GM18505 (cell line): ENCODE measurements at regions not wholly inside any gene's neighbourhood (a gene's known extent, or its start where the extent isn't known, plus 50 kb on each side); places are given as distances from the start of the nearest gene placed in this dataset.

Source experiments
- ATAC-seq: cut with Tn5 transposase; IDR thresholded peaks from one replicate; pipeline ENCODE4 v1.9.1; 2021; ENCODE audit not compliant: unreplicated experiment
- POLR2A ChIP-seq: IDR thresholded peaks from 4 replicates; pipeline ENCODE4 v1.6.1; 2011; ENCODE audit warnings: borderline replicate concordance; ENCODE audit not compliant: insufficient read depth, insufficient read length; ENCODE audit errors: extremely low read depth

DNA sequence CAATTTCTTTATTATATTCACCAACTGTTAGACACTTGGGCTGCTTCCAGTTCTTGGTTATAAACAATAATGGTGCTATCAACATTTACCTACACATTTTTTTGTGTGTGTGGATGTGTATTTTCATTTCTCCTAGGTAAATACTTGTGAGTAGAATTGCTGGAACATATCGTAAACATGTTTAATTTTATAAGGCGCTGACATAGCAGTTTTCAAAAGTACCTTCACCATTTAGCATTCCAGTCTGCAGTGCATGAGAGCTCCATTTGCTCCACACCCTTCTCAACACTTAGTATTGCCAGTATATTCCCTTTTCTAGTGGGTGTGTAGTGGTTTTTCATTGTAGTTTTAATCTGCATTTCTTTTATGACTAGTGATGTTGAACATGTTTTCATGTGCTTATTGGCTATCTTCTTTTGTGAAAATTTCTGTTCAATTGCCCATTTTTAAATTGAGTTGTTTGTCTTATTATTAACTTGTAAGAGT is 59.6 kb upstream of the FAM204A start:
- ATAC-seq, result no peak
- TF ChIP-seq POLR2A, result no peak

DNA sequence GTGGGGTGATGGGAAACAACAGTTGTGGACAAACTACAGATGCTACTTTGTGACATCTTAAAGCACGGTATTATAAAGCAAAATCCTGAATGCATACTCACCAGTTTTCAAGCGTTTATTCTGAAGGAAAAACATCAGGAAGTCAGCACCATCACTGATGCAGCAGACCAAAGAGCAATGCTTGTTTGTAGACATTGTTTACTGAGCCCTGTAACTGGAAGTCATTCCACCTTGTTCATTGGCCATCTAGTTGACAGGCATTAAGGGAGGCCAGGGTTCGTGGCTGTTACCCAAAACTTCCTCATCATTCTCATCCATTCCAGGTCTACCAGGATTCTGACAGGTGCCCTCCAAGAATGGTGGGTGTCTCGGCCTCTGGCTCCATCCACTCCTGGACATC is 55.3 kb upstream of the FAM204A start:
- no peak for TF ChIP-seq POLR2A
- no peak for ATAC-seq

DNA sequence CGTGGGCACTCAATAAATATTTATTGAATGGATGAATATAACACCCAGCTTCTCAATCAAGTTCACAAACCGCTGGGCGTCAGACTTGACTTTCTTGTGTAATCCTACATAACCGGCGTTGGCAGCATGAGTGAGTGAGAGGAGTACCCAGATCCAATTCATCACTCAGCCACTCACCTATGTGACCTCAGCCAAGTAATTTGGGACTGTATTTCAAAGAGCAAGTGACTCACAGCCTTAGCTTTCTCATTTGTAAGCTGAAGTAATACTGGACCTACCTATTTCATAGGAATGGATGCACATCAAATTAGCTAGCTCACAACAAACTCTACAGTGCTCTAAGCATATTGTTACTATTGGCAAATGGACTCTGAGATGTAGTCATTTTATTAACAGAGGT is 53.8 kb upstream of the FAM204A start:
- ATAC-seq, result no peak
- TF ChIP-seq POLR2A, result no peak

DNA sequence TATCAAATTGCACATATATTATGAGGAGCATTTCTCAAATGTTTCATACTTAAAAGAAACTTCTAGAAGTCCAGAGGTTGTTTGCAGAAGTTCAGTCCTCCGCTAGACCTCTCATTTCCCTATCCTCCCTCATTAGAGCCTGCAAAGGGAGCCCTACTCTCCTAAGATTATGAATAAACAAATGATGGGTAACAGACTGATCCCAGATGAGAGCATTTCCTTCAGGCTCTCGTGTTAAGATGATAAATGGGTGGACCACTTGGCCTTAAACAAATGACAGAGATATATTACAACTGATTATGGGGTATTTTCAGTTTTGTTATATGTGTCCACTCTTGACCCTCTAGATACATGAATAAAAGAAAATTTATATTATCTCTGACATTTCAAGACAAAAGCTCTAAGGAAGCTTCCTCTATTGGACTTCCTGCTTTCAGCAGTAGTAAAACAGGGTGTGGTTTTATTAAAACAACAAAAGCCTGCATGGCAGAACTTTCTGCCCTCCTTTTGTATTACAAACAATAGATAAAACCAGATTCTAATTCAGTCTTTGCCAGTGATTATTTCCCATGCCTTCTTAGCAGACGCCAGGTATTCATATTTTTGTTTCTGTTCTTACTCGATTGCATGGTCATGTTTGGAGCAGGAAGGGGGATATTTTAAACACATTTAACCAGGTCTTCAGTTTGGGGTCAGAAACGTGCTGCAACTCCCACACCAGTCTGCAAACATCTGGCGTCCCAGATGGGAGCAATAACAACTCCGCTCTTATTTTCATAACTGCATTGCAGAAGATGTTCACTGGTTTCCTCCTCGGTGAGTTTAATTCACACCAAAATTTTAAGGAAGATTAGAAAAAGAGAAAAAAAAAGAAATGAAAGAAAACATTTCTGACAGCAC is 52.4 kb upstream of the FAM204A start:
- no peak for ATAC-seq
- TF ChIP-seq POLR2A, result no peak

DNA sequence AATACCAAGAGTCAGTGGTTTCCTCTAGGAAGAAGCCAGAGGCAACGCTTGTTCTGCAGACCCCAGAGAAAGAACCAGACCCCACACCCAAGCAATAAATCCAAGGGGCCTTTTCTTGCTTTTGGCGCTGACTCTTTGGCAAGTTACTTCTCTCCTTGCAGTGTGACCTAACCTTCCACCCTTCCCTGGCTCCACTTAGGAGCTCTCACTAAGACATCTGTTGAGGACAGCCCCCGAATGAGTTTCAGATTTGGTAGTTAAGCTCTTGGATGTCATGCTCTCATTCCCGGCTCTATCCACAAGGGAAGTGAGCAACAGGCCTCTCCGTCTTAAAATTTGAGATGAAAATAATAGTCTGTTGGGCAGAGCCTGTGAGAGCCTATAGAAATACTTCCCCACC is 50.6 kb upstream of the FAM204A start:
- no peak for TF ChIP-seq POLR2A
- ATAC-seq, result no peak
